AG04449 (cell line): ENCODE measurements at regions not wholly inside any gene's neighbourhood (a gene's known extent, or its start where the extent isn't known, plus 50 kb on each side); places are given as distances from the start of the nearest gene placed in this dataset.

ENCODE experiments used
- CTCF ChIA-PET: fragments of 350-600 bp; formaldehyde crosslinking; extraction: SDS; loops from one replicate; lab custom pipeline; 2021; ENCODE audit warnings: antibody characterized with exemption; lab: Yijun Ruan, JAX
- POLR2A ChIA-PET: fragments of 400-600, 350-600 bp; formaldehyde crosslinking; extraction: SDS; loops from one replicate; lab custom pipeline; 2020; ENCODE audit warnings: antibody characterized with exemption, inconsistent platforms; lab: Yijun Ruan, JAX
- DNase-seq: peaks from one replicate; pipeline ENCODE4 v3.0.0-alpha.2; 2010; ENCODE audit warnings: low read depth, low spot score
- H3K4me3 ChIP-seq: 2 replicates; pipeline ENCODE4 v1.5.1; 2011; ENCODE audit warnings: low read depth, mild to moderate bottlenecking, control low read depth, low read length
- CTCF ChIP-seq: IDR thresholded peaks from one replicate; pipeline ENCODE4 v1.5.1; 2011; ENCODE audit warnings: mild to moderate bottlenecking, moderate library complexity, low read length, control low read depth, inconsistent platforms; ENCODE audit not compliant: insufficient read depth; ENCODE audit errors: missing control alignments

GRCh38 chr22:49037701-49038245 is 789.9 kb downstream of the BRD1 start:
- ChIA-PET CTCF (no interaction called here), POLR2A (no interaction called here)
- H3K4me3 ChIP-seq: no peak overlapping the region
- no peak for TF ChIP-seq CTCF
- DNase-seq: no peak

DNA sequence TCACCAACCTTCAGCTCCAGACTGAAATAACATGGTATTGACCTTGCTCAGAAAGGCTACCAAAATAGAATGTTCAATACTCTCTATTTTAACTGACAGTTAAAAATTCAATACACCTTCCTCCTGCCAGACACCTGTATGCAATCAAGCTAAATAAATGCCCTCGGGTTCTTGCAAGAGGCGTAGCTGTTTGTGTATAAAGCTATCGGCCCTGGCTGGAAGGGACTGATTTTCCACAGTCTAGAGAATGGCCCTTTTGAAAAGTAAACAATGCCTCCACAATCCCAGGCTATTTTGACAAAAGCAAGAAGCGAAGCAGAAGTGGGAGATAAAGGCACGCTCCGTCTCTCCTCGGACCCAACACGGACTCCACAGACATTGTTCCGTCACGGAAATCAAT is 791.2 kb downstream of the BRD1 start:
- H3K4me3 ChIP-seq: no peak overlapping the region
- ChIA-PET POLR2A (no interaction called here), CTCF (no interaction called here)
- DNase-seq: no peak
- no peak for TF ChIP-seq CTCF

DNA sequence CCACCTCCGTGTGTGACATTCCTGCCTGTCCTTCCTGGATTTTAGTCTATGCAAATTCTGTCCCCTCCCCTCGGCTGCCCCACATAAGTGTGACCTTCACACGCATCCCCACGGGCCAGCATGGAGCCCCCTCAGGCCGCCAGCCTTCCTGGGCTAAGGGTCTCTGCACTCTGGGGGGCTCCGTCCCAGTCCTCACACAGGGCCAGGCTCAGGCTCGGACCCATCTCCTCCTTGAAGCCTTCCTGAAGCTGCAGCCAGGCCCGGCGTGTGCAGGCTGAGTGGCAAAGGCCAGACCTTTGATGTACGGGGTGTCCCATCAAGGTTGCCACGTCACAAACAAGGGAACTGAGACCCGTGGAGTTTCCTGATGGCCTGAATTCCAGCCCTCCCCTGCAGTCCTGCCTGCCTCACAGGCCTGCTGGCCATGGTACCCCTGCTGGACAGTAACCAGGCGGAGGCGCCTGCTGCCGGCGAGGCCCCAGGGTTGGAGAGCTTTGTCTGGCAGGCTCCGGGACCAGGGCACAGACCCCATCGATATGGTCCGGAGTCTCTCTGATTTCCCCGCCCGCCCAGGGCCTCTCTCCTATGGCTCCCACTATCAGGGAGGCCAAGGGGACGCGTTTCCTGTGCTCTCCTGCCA is 791.7 kb downstream of the BRD1 start:
- TF ChIP-seq CTCF: no peak
- no peak for DNase-seq
- ChIA-PET POLR2A (no interaction called here), CTCF (no interaction called here)
- H3K4me3 ChIP-seq: no peak overlapping the region

GRCh38 chr22:49034836-49035817 is 792.5 kb downstream of the BRD1 start:
- no peak overlapping the region for H3K4me3 ChIP-seq
- TF ChIP-seq CTCF: no peak
- DNase-seq: no peak
- POLR2A ChIA-PET: no interaction called here
- CTCF ChIA-PET: no interaction called here

GRCh38 chr22:49033616-49034015 is 794.1 kb downstream of the BRD1 start:
- CTCF ChIA-PET: no interaction called here

More at GRCh38 chr22:49033616-49034015, 794.1 kb downstream of the BRD1 start:
- no peak for TF ChIP-seq CTCF
- no peak for DNase-seq
- H3K4me3 ChIP-seq: no peak overlapping the region
- POLR2A ChIA-PET: no interaction called here
